GM10248 (cell line): ENCODE measurements at regions not wholly inside any gene's neighbourhood (a gene's known extent, or its start where the extent isn't known, plus 50 kb on each side); places are given as distances from the start of the nearest gene placed in this dataset.

ENCODE experiments used
- CTCF ChIA-PET: fragments of 300-600 bp; sonication (Branson Sonifier 250); formaldehyde crosslinking; extraction: SDS; loops from one replicate; lab custom pipeline; 2021; ENCODE audit warnings: antibody characterized with exemption; lab: Yijun Ruan, JAX
- POLR2A ChIA-PET: fragments of 350-650 bp; sonication (Branson Sonifier 250); formaldehyde crosslinking; extraction: SDS; loops from one replicate; lab custom pipeline; 2020; ENCODE audit warnings: antibody characterized with exemption; lab: Yijun Ruan, JAX
- DNase-seq: peaks from one replicate; pipeline ENCODE4 v3.0.0; 2012; ENCODE audit errors: extremely low spot score
- CTCF ChIP-seq: IDR thresholded peaks from 2 replicates; pipeline ENCODE4 v1.5.1; 2012; ENCODE audit warnings: mild to moderate bottlenecking, low read depth; ENCODE audit errors: extremely low read depth, missing control alignments, control extremely low read depth

- TF ChIP-seq CTCF, result no peak
- ChIA-PET CTCF (no interaction called here), POLR2A (no interaction called here)
- no peak for DNase-seq
Measured at GRCh38 chr5:153079396-153079795, 411.1 kb upstream of the GRIA1 start.

DNA sequence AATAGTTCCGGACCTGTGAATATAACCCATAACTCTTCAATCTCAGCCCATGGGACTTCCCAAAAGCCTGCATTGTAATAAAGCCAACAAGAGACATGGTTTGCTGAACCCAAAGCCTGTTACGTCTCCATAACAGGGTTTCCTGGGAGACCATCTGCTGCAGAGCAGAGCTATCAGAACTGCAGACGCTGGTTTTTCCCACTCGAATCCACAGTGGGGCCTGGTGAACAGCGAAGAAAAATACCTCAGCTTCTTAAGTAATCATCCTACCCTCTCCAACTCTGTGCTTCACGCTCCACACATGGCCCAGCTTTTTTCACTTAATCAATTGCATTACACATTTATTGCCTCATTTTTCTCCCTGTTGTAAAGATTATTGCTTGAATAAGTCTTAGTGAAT lies 409.5 kb upstream of the GRIA1 start:
- ChIA-PET POLR2A (no interaction called here), CTCF (interaction anchor here (1.0 kb wide), 1 partner anchor 68 kb away, joined by 3 read pairs; no protein-coding TSS in a partner anchor)
- TF ChIP-seq CTCF, result no peak
- DNase-seq, result no peak

DNA sequence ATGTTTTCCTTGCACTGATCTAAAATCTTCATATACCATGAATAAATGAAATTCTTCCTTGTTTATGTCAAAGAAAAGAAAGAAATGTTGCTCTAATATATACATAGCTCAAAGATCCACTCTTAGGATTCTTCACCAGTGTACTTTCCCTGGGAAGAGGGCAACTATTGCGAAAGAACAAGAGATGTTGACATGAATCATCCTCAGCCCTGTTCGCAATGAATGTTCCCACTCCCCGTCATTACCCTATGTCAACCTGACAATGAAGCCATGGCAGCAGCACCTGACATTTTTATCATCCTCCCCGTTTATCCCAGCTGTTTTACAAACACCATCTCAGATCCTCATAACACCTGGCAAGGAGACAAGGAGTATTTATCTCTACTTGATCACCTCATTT lies 409.1 kb upstream of the GRIA1 start:
- DNase-seq, result no peak
- POLR2A ChIA-PET, result no interaction called here
- CTCF ChIA-PET, result interaction anchor here (1.0 kb wide), 1 partner anchor 68 kb away, joined by 3 read pairs; no protein-coding TSS in a partner anchor
- TF ChIP-seq CTCF, result no peak

GRCh38 chr5:153084511-153084910 lies 406.0 kb upstream of the GRIA1 start:
- DNase-seq, result no peak
- ChIA-PET POLR2A (no interaction called here), CTCF (no interaction called here)
- TF ChIP-seq CTCF, result no peak

- no peak for TF ChIP-seq CTCF
- DNase-seq, result no peak
- POLR2A ChIA-PET, result no interaction called here
- CTCF ChIA-PET, result interaction anchor here (1.3 to 1.4 kb wide), 2 partner anchors 15 to 32 kb away, joined by 3 read pairs; no protein-coding TSS in a partner anchor
Measured at GRCh38 chr5:153086486-153086885, 404.0 kb upstream of the GRIA1 start.

- ChIA-PET POLR2A (no interaction called here), CTCF (interaction anchor here (0.9 kb wide), 1 partner anchor 19 kb away, joined by 3 read pairs; no protein-coding TSS in a partner anchor)
- TF ChIP-seq CTCF, result no peak
- no peak for DNase-seq
Measured at GRCh38 chr5:153088538-153088937, 401.9 kb upstream of the GRIA1 start.

GRCh38 chr5:153094333-153094732 lies 396.1 kb upstream of the GRIA1 start:
- no peak for DNase-seq
- TF ChIP-seq CTCF, result no peak
- ChIA-PET CTCF (no interaction called here), POLR2A (no interaction called here)
